ENCODE measurements at regions not wholly inside any gene's neighbourhood (a gene's known extent, or its start where the extent isn't known, plus 50 kb on each side); places are given as distances from the start of the nearest gene placed in this dataset.

- Histone ChIP-seq H3K4me3 (no peak overlapping the region), H3K27ac (no peak overlapping the region), H3K36me3 (no peaks in the 10 kb centered on the region), H3K27me3 (no peaks in the 10 kb centered on the region), H3K4me1 (no peaks in the 10 kb centered on the region), H3K9me3 (no peaks in the 10 kb centered on the region)
- TF ChIP-seq CTCF (IDR thresholded peaks at IDR 0.05): no peak
- DNase-seq: no peak
- intact Hi-C loops (cut with DNase I; ENCODE audit: low total_unique reads): no loop called here
Measured at GRCh38 chr4:184924516-184924915, 93.8 kb upstream of the HELT start.

DNA sequence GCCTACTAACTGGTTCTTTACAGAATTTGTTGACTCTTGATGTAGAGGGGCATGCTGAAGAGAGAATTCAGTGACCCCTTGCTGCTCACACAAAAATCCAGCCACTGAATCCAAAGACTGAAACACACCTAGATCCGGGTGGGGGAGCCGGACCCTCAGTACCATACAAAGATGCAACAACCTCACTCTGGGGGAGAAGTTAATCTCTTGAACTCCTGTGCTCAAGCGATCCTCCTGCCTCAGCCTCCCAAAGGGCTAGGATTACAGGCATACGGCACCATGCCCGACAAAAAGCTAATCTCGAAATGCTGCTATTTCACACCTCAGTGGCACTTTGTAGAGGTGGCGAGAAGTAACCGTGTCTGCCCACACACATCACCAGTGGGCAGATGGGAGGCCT is 88.8 kb upstream of the HELT start:
- Histone ChIP-seq H3K27me3 (peaks cover 0 to 10% of the 10 kb centered on the region in 2 donors), H3K9me3 (no peaks in the 10 kb centered on the region), H3K4me1 (no peaks in the 10 kb centered on the region), H3K4me3 (no peak overlapping the region), H3K27ac (no peak overlapping the region), H3K36me3 (no peaks in the 10 kb centered on the region)
- TF ChIP-seq CTCF (IDR thresholded peaks at IDR 0.05): no peak
- intact Hi-C loops (cut with DNase I; ENCODE audit: low total_unique reads): no loop called here
- no peak for DNase-seq

DNA sequence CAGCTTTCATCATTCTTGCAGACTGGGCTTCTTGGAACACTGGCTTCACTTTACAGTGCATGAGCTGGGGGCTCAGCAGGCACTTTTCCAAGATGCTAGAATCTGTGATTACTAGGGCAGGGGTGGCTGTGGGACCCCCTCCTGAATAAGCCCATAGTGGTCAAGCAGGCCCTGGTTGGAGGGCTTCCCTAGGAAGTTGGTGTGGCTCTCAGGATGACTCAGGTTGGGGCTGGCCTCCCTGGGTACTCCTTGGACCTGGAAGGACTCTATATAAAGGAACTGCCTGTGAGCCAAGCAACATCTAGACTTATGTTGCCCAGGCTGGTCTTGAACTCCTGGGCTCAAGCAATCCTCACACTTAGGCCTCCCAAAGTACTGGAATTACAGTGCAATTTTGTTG is 88.3 kb upstream of the HELT start:
- Histone ChIP-seq H3K4me1 (no peaks in the 10 kb centered on the region), H3K4me3 (no peak overlapping the region), H3K27me3 (peaks cover 0 to 10% of the 10 kb centered on the region in 2 donors), H3K36me3 (no peaks in the 10 kb centered on the region), H3K27ac (no peak overlapping the region), H3K9me3 (no peaks in the 10 kb centered on the region)
- intact Hi-C loops (cut with DNase I; ENCODE audit: low total_unique reads): no loop called here
- DNase-seq: no peak
- TF ChIP-seq CTCF (IDR thresholded peaks at IDR 0.05): no peak

- intact Hi-C loops (cut with DNase I; ENCODE audit: low total_unique reads): no loop called here
- no peak overlapping the region for H3K27ac ChIP-seq
- TF ChIP-seq CTCF (IDR thresholded peaks at IDR 0.05): no peak
- H3K4me3 ChIP-seq: no peak overlapping the region
- peaks cover 0 to 3% (median 0%) of the 10 kb centered on the region in 4 donors for H3K4me1 ChIP-seq
- no peak for DNase-seq
- H3K9me3 ChIP-seq: no peaks in the 10 kb centered on the region
- H3K27me3 ChIP-seq: peaks cover 0 to 10% of the 10 kb centered on the region in 2 donors
- H3K36me3 ChIP-seq: no peaks in the 10 kb centered on the region
Measured at GRCh38 chr4:184932343-184932742, 85.9 kb upstream of the HELT start.

DNA sequence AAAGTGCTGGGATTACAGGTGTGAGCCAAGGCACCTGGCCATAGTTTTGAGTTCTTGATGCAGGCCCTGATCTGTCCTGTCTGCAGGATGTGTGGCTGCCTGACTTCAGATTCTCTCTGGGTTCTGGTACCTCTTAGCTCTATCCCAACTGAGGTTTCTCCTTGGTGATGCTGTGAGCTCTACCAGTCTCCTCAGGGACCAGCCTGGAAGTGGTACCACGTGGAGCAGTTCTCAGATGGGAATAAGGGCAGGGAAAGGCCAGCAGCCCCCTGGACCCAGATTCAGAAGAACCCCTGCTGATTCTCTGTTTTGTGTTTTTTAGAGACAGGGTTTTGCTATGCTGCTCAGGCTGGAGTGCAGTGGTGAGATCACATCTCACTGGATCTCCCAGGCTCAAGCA is 85.0 kb upstream of the HELT start:
- TF ChIP-seq CTCF (IDR thresholded peaks at IDR 0.05): no peak
- peaks cover 0 to 10% of the 10 kb centered on the region in 2 donors for H3K27me3 ChIP-seq
- H3K36me3 ChIP-seq: no peaks in the 10 kb centered on the region
- H3K9me3 ChIP-seq: no peaks in the 10 kb centered on the region
- DNase-seq: no peak
- intact Hi-C loops (cut with DNase I; ENCODE audit: low total_unique reads): no loop called here
- peaks cover 0 to 8% (median 0%) of the 10 kb centered on the region in 4 donors for H3K4me1 ChIP-seq
- no peak overlapping the region for H3K27ac ChIP-seq
- no peak overlapping the region for H3K4me3 ChIP-seq

- no peak overlapping the region for H3K4me3 ChIP-seq
- no peak for TF ChIP-seq CTCF (IDR thresholded peaks at IDR 0.05)
- intact Hi-C loops (cut with DNase I; ENCODE audit: low total_unique reads): no loop called here
- H3K27me3 ChIP-seq: peaks cover 0 to 10% of the 10 kb centered on the region in 2 donors
- no peak for DNase-seq
- H3K4me1 ChIP-seq: peaks cover 0 to 8% (median 0%) of the 10 kb centered on the region in 4 donors
- H3K36me3 ChIP-seq: no peaks in the 10 kb centered on the region
- H3K9me3 ChIP-seq: no peaks in the 10 kb centered on the region
- H3K27ac ChIP-seq: no peak overlapping the region
Measured at GRCh38 chr4:184934184-184934583, 84.1 kb upstream of the HELT start.
